GM20431 (cell line): ENCODE measurements at regions not wholly inside any gene's neighbourhood (a gene's known extent, or its start where the extent isn't known, plus 50 kb on each side); places are given as distances from the start of the nearest gene placed in this dataset.
"Not testable (repeated sequence)": the region's sequence is repeated elsewhere in the genome, so short reads cannot be mapped to it uniquely, and the experiment has no call there.

Source experiments
- in situ Hi-C: fragments of 300-500 bp; cut with MseI, MboI; formaldehyde crosslinking; loops from one replicate; pipeline ENCODE4 v1.15.0; 2020; ENCODE audit warnings: low sequenced_read_pairs; ENCODE audit not compliant: unreplicated experiment

GRCh38 chr6:12601881-12602280, 114.7 kb upstream of the PHACTR1 start:
- in situ Hi-C loops, result loop anchor here (5.0 to 10.0 kb wide), 2 partner anchors 310 to 947 kb away; partner anchors contain the start of gene EDN1

- in situ Hi-C loops, result loop anchor here (5.0 to 10.0 kb wide), 2 partner anchors 310 to 948 kb away; partner anchors contain the start of gene EDN1
Observed at GRCh38 chr6:12602342-12602741, 114.2 kb upstream of the PHACTR1 start.

GRCh38 chr6:12602951-12603672, 113.5 kb upstream of the PHACTR1 start:
- in situ Hi-C loops, result loop anchor here (5.0 to 10.0 kb wide), 2 partner anchors 311 to 948 kb away; partner anchors contain the start of gene EDN1

- in situ Hi-C loops, result loop anchor here (5.0 to 10.0 kb wide), 2 partner anchors 311 to 949 kb away; partner anchors contain the start of gene EDN1
Observed at GRCh38 chr6:12603673-12604049, 112.9 kb upstream of the PHACTR1 start.

GRCh38 chr6:12605888-12606345, 110.7 kb upstream of the PHACTR1 start:
- in situ Hi-C loops, result loop anchor here (10.0 kb wide), 1 partner anchor 951 kb away; no protein-coding TSS in a partner anchor

GRCh38 chr6:12606616-12607015, 110.0 kb upstream of the PHACTR1 start:
- in situ Hi-C loops, result loop anchor here (10.0 kb wide), 1 partner anchor 952 kb away; no protein-coding TSS in a partner anchor

GRCh38 chr6:12608016-12608860, 108.3 kb upstream of the PHACTR1 start:
- in situ Hi-C loops, result loop anchor here (10.0 kb wide), 1 partner anchor 953 kb away; no protein-coding TSS in a partner anchor

GRCh38 chr6:12608874-12609273, 107.7 kb upstream of the PHACTR1 start:
- in situ Hi-C loops, result loop anchor here (10.0 kb wide), 1 partner anchor 954 kb away; no protein-coding TSS in a partner anchor

GRCh38 chr6:12609751-12610150, 106.8 kb upstream of the PHACTR1 start:
- in situ Hi-C loops, result loop anchor here (10.0 kb wide), 1 partner anchor 955 kb away; no protein-coding TSS in a partner anchor

- in situ Hi-C loops, result no loop called here
Observed at GRCh38 chr6:12610862-12611261, 105.7 kb upstream of the PHACTR1 start.

GRCh38 chr6:12613811-12614210, 102.8 kb upstream of the PHACTR1 start:
- in situ Hi-C loops, result no loop called here

- in situ Hi-C loops, result no loop called here
Observed at GRCh38 chr6:12614456-12614855, 102.1 kb upstream of the PHACTR1 start.

- in situ Hi-C loops, result no loop called here
Observed at GRCh38 chr6:12618296-12618695, 98.3 kb upstream of the PHACTR1 start.

GRCh38 chr6:12621754-12622153, 94.8 kb upstream of the PHACTR1 start:
- in situ Hi-C loops, result no loop called here

- in situ Hi-C loops, result no loop called here
Observed at GRCh38 chr6:12622566-12622965, 94.0 kb upstream of the PHACTR1 start.

- in situ Hi-C loops, result no loop called here
Observed at GRCh38 chr6:12624142-12624837, 92.3 kb upstream of the PHACTR1 start.

- in situ Hi-C loops, result no loop called here
Observed at GRCh38 chr6:12627053-12627452, 89.5 kb upstream of the PHACTR1 start.

GRCh38 chr6:12628327-12628726, 88.2 kb upstream of the PHACTR1 start:
- in situ Hi-C loops, result no loop called here

GRCh38 chr6:12633746-12634145, 82.8 kb upstream of the PHACTR1 start:
- in situ Hi-C loops, result not testable (repeated sequence)

- in situ Hi-C loops, result no loop called here
Observed at GRCh38 chr6:12635375-12635774, 81.2 kb upstream of the PHACTR1 start.
